ENCODE measurements at regions not wholly inside any gene's neighbourhood (a gene's known extent, or its start where the extent isn't known, plus 50 kb on each side); places are given as distances from the start of the nearest gene placed in this dataset.

DNA sequence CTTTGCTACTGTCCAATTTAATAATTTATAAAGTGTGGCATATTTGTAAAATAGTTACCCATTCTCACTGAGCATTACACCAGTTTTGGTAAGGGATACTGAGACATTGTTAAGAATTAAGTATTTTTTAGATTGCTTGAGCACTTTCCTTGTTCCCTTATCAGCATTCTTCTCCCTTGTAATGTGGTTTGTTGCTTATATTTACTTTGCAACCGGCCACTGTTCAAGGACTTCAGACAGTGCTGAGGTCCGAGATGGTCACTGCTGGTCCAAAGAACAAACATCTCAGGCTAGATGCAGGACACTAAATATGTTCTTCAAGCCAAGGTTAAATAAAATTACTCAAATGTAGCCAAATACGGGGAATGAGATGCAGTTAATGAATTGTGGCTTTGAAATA lies 161.4 kb downstream of the TM9SF2 start:
- ChIA-PET POLR2A (ENCODE audit: partially characterized antibody) (interaction anchor here (1.2 to 3.1 kb wide), 5 partner anchors 8 to 330 kb away, joined by 3 to 43 read pairs (median 7); no protein-coding TSS in a partner anchor), CTCF (ENCODE audit: partially characterized antibody) (interaction anchor here (0.9 to 1.0 kb wide), 2 partner anchors 34 to 252 kb away, joined by 3 to 4 read pairs; no protein-coding TSS in a partner anchor)
- no peaks in the 10 kb centered on the region for H3K36me3 ChIP-seq (ENCODE audit: control insufficient read depth in 2 of 4, insufficient read depth in 4 of 4, low read length in 3 of 4)
- DNase-seq (ENCODE audit: low read depth in 1 of 2, low spot score in 2 of 2) (no peak), FAIRE-seq (no peak)
- H3K79me1 ChIP-seq (ENCODE audit: low read depth, low read length), result no peaks in the 10 kb centered on the region
- peak overlapping the region; percentile 88; the same call in 1 of the 2 replicates for H2BK5ac ChIP-seq (ENCODE audit: low read depth, low read length)
- peak overlapping the region; percentile 17 for H3K4ac ChIP-seq (replicated peaks; ENCODE audit: insufficient read length, low read depth, low read length)
- H3K27ac ChIP-seq (ENCODE audit: low read depth, low read length), result no peak overlapping the region
- peaks cover 12 to 30% (median 20%) of the 10 kb centered on the region in 4 experiments for H3K4me1 ChIP-seq (replicated peaks in 1 of 4; ENCODE audit: control insufficient read depth in 3 of 4, insufficient read depth in 4 of 4, low read length in 3 of 4)
- no peak overlapping the region for H4K8ac ChIP-seq (ENCODE audit: extremely low read depth, insufficient read depth, low read length)
- 0 out of 2 replicates have a peak overlapping the region, but pooled peaks have one; percentile 6 for H2BK15ac ChIP-seq (ENCODE audit: low read length)
- H3K4me2 ChIP-seq (ENCODE audit: insufficient read depth in 1 of 2, low read depth in 2 of 2, low read length in 2 of 2), result no peak overlapping the region
- H2BK20ac ChIP-seq (ENCODE audit: low read length), result peak overlapping the region; percentile 44
- H3K14ac ChIP-seq (ENCODE audit: insufficient read length), result no peak overlapping the region
- no peaks in the 10 kb centered on the region for H4K20me1 ChIP-seq (replicated peaks in 1 of 2; ENCODE audit: control insufficient read depth in 1 of 2, insufficient read depth in 2 of 2, low read length in 2 of 2)
- no peaks in the 10 kb centered on the region for H3K9me3 ChIP-seq (ENCODE audit: insufficient read depth in 2 of 2, low read depth in 1 of 2, low read length in 1 of 2)
- H3K27me3 ChIP-seq (replicated peaks in 1 of 4; ENCODE audit: control insufficient read depth in 3 of 4, extremely low read depth in 1 of 4, insufficient read depth in 3 of 4, low read length in 3 of 4), result no peaks in the 10 kb centered on the region
- H2AK5ac ChIP-seq (ENCODE audit: low read depth, low read length), result no peak overlapping the region
- no peak overlapping the region for H2AFZ ChIP-seq (ENCODE audit: low read length)
- no peak overlapping the region for H3K23ac ChIP-seq (ENCODE audit: insufficient read length)
- H3K23me2 ChIP-seq (ENCODE audit: low read depth, low read length), result no peaks in the 10 kb centered on the region
- H3K56ac ChIP-seq (replicated peaks; ENCODE audit: insufficient read length, low read depth, low read length), result no peak overlapping the region
- peaks cover 0 to 6% of the 10 kb centered on the region in 2 experiments; a peak in 1 of 4 replicates for H3K79me2 ChIP-seq (ENCODE audit: control insufficient read depth in 1 of 2, insufficient read depth in 2 of 2, low read length in 2 of 2)
- 0 out of 2 replicates have a peak overlapping the region, but pooled peaks have one; percentile 96 for H2BK12ac ChIP-seq (ENCODE audit: low read depth, low read length)
- peak overlapping the region; percentile 99 for H4K91ac ChIP-seq (replicated peaks; ENCODE audit: insufficient read length, low read length)
- peak overlapping the region in 1 of 4 experiments; percentile 31; a peak in 1 of 8 replicates for H3K4me3 ChIP-seq (ENCODE audit: extremely low read depth in 1 of 4, insufficient read depth in 2 of 4, low read depth in 3 of 4, low read length in 4 of 4)
- WGBS, 2 experiments (ENCODE audit: extremely low coverage in 1 of 2, insufficient coverage in 1 of 2, insufficient read length in 1 of 2, insufficient replicate concordance in 2 of 2, low coverage in 1 of 2, low lambda C conversion rate in 2 of 2, missing lambda C conversion rate in 1 of 2), result 82% methylated on average over 3 of the region's 3 CpGs; no CpG with 5 or more reads in 1 of the 2 experiments
- peak overlapping the region; percentile 93 for H2BK120ac ChIP-seq (replicated peaks; ENCODE audit: low read depth, low read length)
- H4K5ac ChIP-seq (ENCODE audit: insufficient read length, low read depth, low read length), result peak overlapping the region; percentile 60
- peak overlapping the region; percentile 79; the same call in 1 of the 2 replicates for H3K18ac ChIP-seq (ENCODE audit: extremely low read depth, low read length)
- no peak overlapping the region for H3K9ac ChIP-seq (replicated peaks in 1 of 4; ENCODE audit: extremely low read depth in 1 of 4, low read depth in 3 of 4, low read length in 3 of 4)
- TF ChIP-seq TAF1 (IDR thresholded peaks at IDR 0.05; ENCODE audit: low read depth, low read length), result no peak
- no peak for TF ChIP-seq MAFK (IDR thresholded peaks at IDR 0.05; ENCODE audit: low read depth, low read length)
- TF ChIP-seq, protein P1, sequence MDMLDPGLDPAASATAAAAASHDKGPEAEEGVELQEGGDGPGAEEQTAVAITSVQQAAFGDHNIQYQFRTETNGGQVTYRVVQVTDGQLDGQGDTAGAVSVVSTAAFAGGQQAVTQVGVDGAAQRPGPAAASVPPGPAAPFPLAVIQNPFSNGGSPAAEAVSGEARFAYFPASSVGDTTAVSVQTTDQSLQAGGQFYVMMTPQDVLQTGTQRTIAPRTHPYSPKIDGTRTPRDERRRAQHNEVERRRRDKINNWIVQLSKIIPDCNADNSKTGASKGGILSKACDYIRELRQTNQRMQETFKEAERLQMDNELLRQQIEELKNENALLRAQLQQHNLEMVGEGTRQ (IDR thresholded peaks at IDR 0.05; ENCODE audit: low read length), result no peak
- TF ChIP-seq JUN (IDR thresholded peaks at IDR 0.05; ENCODE audit: low read depth, low read length), result no peak
- TF ChIP-seq, protein P2, sequence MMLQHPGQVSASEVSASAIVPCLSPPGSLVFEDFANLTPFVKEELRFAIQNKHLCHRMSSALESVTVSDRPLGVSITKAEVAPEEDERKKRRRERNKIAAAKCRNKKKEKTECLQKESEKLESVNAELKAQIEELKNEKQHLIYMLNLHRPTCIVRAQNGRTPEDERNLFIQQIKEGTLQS (IDR thresholded peaks at IDR 0.05; ENCODE audit: insufficient read depth, low read depth, low read length), result no peak
- no peak for TF ChIP-seq SAP30 (IDR thresholded peaks at IDR 0.05; ENCODE audit: insufficient read depth, insufficient replicate concordance, low read length)
- TF ChIP-seq POLR2AphosphoS5 (IDR thresholded peaks at IDR 0.05; ENCODE audit: low read depth, low read length), result no peak
- TF ChIP-seq RAD21 (IDR thresholded peaks at IDR 0.05 in 1 of 2, conservative IDR thresholded peaks at IDR 0.05 in 1 of 2; ENCODE audit: low read depth in 2 of 2, low read length in 2 of 2), result no peak
- TF ChIP-seq KDM4A (IDR thresholded peaks at IDR 0.05; ENCODE audit: low read depth, low read length, severe bottlenecking), result no peak
- TF ChIP-seq GABPA (IDR thresholded peaks at IDR 0.05; ENCODE audit: borderline replicate concordance, insufficient read depth, low read length), result no peak
- TF ChIP-seq TAF7 (optimal IDR thresholded peaks at IDR 0.05; ENCODE audit: borderline replicate concordance, low read depth, low read length), result no peak

Data from H1 (cell line).